GM19240 (cell line): ENCODE measurements at regions not wholly inside any gene's neighbourhood (a gene's known extent, or its start where the extent isn't known, plus 50 kb on each side); places are given as distances from the start of the nearest gene placed in this dataset.
"Not testable (repeated sequence)": the region's sequence is repeated elsewhere in the genome, so short reads cannot be mapped to it uniquely, and the experiment has no call there.

Experiments
- DNase-seq: peaks from one replicate; pipeline ENCODE4 v3.0.0; 2011; ENCODE audit warnings: low spot score; ENCODE audit not compliant: insufficient read length

GRCh38 chr18:59848002-59848401 is 51.8 kb upstream of the PMAIP1 start:
- DNase-seq = no peak

- not testable (repeated sequence) for DNase-seq
These were observed 52.3 kb upstream of the PMAIP1 start for GRCh38 chr18:59847491-59847846.

GRCh38 chr18:59846814-59847490 is 52.8 kb upstream of the PMAIP1 start:
- peak; percentile 43 for DNase-seq

- DNase-seq = no peak
These were observed 56.8 kb upstream of the PMAIP1 start for GRCh38 chr18:59842947-59843346.

- DNase-seq = no peak
These were observed 59.7 kb upstream of the PMAIP1 start for GRCh38 chr18:59839931-59840685.

- no peak for DNase-seq
These were observed 60.5 kb upstream of the PMAIP1 start for GRCh38 chr18:59839246-59839645.

GRCh38 chr18:59837586-59837985 is 62.2 kb upstream of the PMAIP1 start:
- peak; percentile 25 for DNase-seq

- no peak for DNase-seq
These were observed 64.0 kb upstream of the PMAIP1 start for GRCh38 chr18:59835605-59836379.

GRCh38 chr18:59834267-59834666 is 65.5 kb upstream of the PMAIP1 start:
- no peak for DNase-seq

GRCh38 chr18:59833785-59834184 is 66.0 kb upstream of the PMAIP1 start:
- peak; percentile 27 for DNase-seq

GRCh38 chr18:59823596-59824195 is 76.1 kb upstream of the PMAIP1 start:
- DNase-seq = no peak

- DNase-seq = no peak
These were observed 76.9 kb upstream of the PMAIP1 start for GRCh38 chr18:59822612-59823550.

GRCh38 chr18:59821983-59822382 is 77.8 kb upstream of the PMAIP1 start:
- DNase-seq = no peak

- DNase-seq = no peak
These were observed 79.1 kb upstream of the PMAIP1 start for GRCh38 chr18:59820663-59821062.

- no peak for DNase-seq
These were observed 81.0 kb upstream of the PMAIP1 start for GRCh38 chr18:59818769-59819168.

GRCh38 chr18:59814891-59815290 is 84.9 kb upstream of the PMAIP1 start:
- DNase-seq = no peak

- no peak for DNase-seq
These were observed 85.9 kb upstream of the PMAIP1 start for GRCh38 chr18:59813942-59814341.

- DNase-seq = no peak
These were observed 88.9 kb upstream of the PMAIP1 start for GRCh38 chr18:59810735-59811520.

- DNase-seq = no peak
These were observed 89.6 kb upstream of the PMAIP1 start for GRCh38 chr18:59810183-59810582.

- no peak for DNase-seq
These were observed 97.8 kb upstream of the PMAIP1 start for GRCh38 chr18:59802031-59802430.
